ENCODE measurements at regions not wholly inside any gene's neighbourhood (a gene's known extent, or its start where the extent isn't known, plus 50 kb on each side); places are given as distances from the start of the nearest gene placed in this dataset.

- Mint-ChIP-seq H3K9me3 (peaks cover 0 to 10% (median 2%) of the 10 kb centered on the region in 7 donors), H3K27me3 (ENCODE audit: low read depth in 3 of 3) (no peaks in the 10 kb centered on the region), H3K36me3 (no peaks in the 10 kb centered on the region), H3K27ac (no peak overlapping the region), H3K4me3 (no peak overlapping the region), H3K4me1 (no peaks in the 10 kb centered on the region)
- no peak overlapping the region for H3K27ac ChIP-seq (ENCODE audit: low read depth in 1 of 2, low read length in 2 of 2)
- H3K9me3 ChIP-seq (replicated peaks in 1 of 2; ENCODE audit: control insufficient read depth in 1 of 2, insufficient read depth in 1 of 2, low read length in 2 of 2), result peaks cover 0 to 3% of the 10 kb centered on the region in 2 donors
- no peak overlapping the region for H2AFZ ChIP-seq (ENCODE audit: insufficient read depth, low read depth, low read length, poor library complexity, severe bottlenecking)
- H3K4me3 ChIP-seq (replicated peaks in 1 of 3; ENCODE audit: low read depth in 2 of 3, low read length in 3 of 3), result no peak overlapping the region
- TF ChIP-seq, protein P1, sequence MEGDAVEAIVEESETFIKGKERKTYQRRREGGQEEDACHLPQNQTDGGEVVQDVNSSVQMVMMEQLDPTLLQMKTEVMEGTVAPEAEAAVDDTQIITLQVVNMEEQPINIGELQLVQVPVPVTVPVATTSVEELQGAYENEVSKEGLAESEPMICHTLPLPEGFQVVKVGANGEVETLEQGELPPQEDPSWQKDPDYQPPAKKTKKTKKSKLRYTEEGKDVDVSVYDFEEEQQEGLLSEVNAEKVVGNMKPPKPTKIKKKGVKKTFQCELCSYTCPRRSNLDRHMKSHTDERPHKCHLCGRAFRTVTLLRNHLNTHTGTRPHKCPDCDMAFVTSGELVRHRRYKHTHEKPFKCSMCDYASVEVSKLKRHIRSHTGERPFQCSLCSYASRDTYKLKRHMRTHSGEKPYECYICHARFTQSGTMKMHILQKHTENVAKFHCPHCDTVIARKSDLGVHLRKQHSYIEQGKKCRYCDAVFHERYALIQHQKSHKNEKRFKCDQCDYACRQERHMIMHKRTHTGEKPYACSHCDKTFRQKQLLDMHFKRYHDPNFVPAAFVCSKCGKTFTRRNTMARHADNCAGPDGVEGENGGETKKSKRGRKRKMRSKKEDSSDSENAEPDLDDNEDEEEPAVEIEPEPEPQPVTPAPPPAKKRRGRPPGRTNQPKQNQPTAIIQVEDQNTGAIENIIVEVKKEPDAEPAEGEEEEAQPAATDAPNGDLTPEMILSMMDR (IDR thresholded peaks at IDR 0.05), result no peak
- H3K4me1 ChIP-seq (ENCODE audit: control insufficient read depth in 1 of 2, insufficient read depth in 2 of 2, low read length in 2 of 2), result no peaks in the 10 kb centered on the region
- intact Hi-C loops (cut with micrococcal nuclease), result no loop called here
- H3K79me2 ChIP-seq (ENCODE audit: insufficient read depth, low read length), result no peaks in the 10 kb centered on the region
- no peaks in the 10 kb centered on the region for H3K36me3 ChIP-seq (replicated peaks in 1 of 2; ENCODE audit: control insufficient read depth in 1 of 2, insufficient read depth in 2 of 2, low read length in 2 of 2)
- H3K27me3 ChIP-seq (ENCODE audit: control insufficient read depth in 2 of 2, insufficient read depth in 2 of 2, low read length in 2 of 2), result no peaks in the 10 kb centered on the region
- no peaks in the 10 kb centered on the region for H4K20me1 ChIP-seq (ENCODE audit: insufficient read depth, low read length)
- H3K4me2 ChIP-seq (replicated peaks; ENCODE audit: extremely low read depth, low read length, poor library complexity, severe bottlenecking), result no peak overlapping the region
- WGBS (ENCODE audit: insufficient coverage), result no CpG with 5 or more reads among the region's 2 CpGs
- DNase-seq, result no peak
- no peak overlapping the region for H3K9ac ChIP-seq (ENCODE audit: insufficient read depth, low read length, poor library complexity, severe bottlenecking)
Observed at GRCh38 chr11:97989121-97989520, 1031.6 kb upstream of the CNTN5 start.

DNA sequence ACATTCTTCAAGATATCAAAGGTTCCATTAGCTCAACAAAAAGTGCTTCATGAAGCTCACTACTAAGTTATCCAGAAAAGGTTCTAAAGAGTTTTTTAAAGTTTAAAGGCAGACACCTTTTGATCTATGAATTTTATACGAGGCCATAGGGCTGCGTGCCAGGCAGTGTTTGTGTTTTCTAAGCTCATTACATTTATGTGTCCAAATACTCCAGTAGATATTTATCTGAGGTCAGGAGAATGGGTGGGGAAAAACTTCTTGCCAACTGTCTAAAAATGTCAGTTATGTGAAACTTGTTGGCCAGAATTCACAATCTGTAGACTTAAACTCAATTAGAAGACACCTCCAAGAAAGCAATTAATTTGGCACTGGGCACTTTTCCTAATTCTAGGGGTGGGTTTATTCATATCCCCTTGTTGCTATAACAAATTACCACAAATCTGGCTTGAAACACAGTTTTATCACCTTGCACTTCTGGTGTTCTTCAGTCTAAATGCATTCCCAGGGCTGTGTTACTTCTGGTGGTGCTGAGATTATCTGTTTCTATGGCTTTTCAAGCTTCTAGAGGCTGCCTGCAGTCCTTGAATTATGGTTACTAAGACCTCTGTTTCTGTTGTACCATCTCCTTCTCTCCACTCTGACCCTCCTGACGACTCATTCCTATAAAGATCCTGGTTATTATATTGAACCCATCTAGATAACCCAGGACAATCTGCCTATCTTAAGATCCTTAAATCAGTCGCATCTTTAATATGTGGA, 1030.4 kb upstream of the CNTN5 start:
- Mint-ChIP-seq H3K36me3 (no peaks in the 10 kb centered on the region), H3K9me3 (peaks cover 0 to 9% (median 2%) of the 10 kb centered on the region in 7 donors), H3K4me1 (no peaks in the 10 kb centered on the region), H3K27ac (no peak overlapping the region), H3K4me3 (no peak overlapping the region), H3K27me3 (ENCODE audit: low read depth in 3 of 3) (no peaks in the 10 kb centered on the region)
- Histone ChIP-seq H2AFZ (ENCODE audit: insufficient read depth, low read depth, low read length, poor library complexity, severe bottlenecking) (no peak overlapping the region), H3K4me3 (replicated peaks in 1 of 3; ENCODE audit: low read depth in 2 of 3, low read length in 3 of 3) (no peak overlapping the region), H3K9ac (ENCODE audit: insufficient read depth, low read length, poor library complexity, severe bottlenecking) (no peak overlapping the region), H3K4me1 (ENCODE audit: control insufficient read depth in 1 of 2, insufficient read depth in 2 of 2, low read length in 2 of 2) (no peaks in the 10 kb centered on the region), H3K27me3 (ENCODE audit: control insufficient read depth in 2 of 2, insufficient read depth in 2 of 2, low read length in 2 of 2) (no peaks in the 10 kb centered on the region), H3K27ac (ENCODE audit: low read depth in 1 of 2, low read length in 2 of 2) (no peak overlapping the region), H4K20me1 (ENCODE audit: insufficient read depth, low read length) (no peaks in the 10 kb centered on the region), H3K79me2 (ENCODE audit: insufficient read depth, low read length) (no peaks in the 10 kb centered on the region), H3K36me3 (replicated peaks in 1 of 2; ENCODE audit: control insufficient read depth in 1 of 2, insufficient read depth in 2 of 2, low read length in 2 of 2) (no peaks in the 10 kb centered on the region), H3K9me3 (replicated peaks in 1 of 2; ENCODE audit: control insufficient read depth in 1 of 2, insufficient read depth in 1 of 2, low read length in 2 of 2) (peaks cover 0 to 3% of the 10 kb centered on the region in 2 donors), H3K4me2 (replicated peaks; ENCODE audit: extremely low read depth, low read length, poor library complexity, severe bottlenecking) (no peak overlapping the region)
- TF ChIP-seq, protein P1 (IDR thresholded peaks at IDR 0.05), result no peak
- no peak for DNase-seq
- intact Hi-C loops (cut with micrococcal nuclease), result loop anchor here in 1 of 2 donors (10.0 kb wide), 1 partner anchor 46 kb away; no protein-coding TSS in a partner anchor
- WGBS (ENCODE audit: insufficient coverage), result no CpG with 5 or more reads among the region's 4 CpGs

Measured in CD14-positive monocyte (primary cell).